Right cardiac atrium (tissue), 5 donors: ENCODE measurements at regions not wholly inside any gene's neighbourhood (a gene's known extent, or its start where the extent isn't known, plus 50 kb on each side); places are given as distances from the start of the nearest gene placed in this dataset.

ENCODE experiments used
- ATAC-seq, 2 donors: fragments of 200-7000 bp; cut with Tn5 transposase; one replicate each; pipeline versions ENCODE4 v1.8.0 to v1.9.1; 2020; ENCODE audit warnings: moderate library complexity in 2 of 2, mild to moderate bottlenecking in 1 of 2
- DNase-seq, 3 donors: peaks; one replicate each; pipeline ENCODE4 v3.0.0-alpha.2; 2020
- H3K27ac ChIP-seq: one replicate; pipeline ENCODE4 v1.5.1; 2013; ENCODE audit warnings: mild to moderate bottlenecking, low read length, control low read depth, moderate library complexity
- H3K27me3 ChIP-seq: one replicate; pipeline ENCODE4 v1.6.1; 2013; ENCODE audit not compliant: control insufficient read depth, insufficient read depth
- H3K4me1 ChIP-seq: one replicate; pipeline ENCODE4 v1.6.1; 2013; ENCODE audit warnings: low read length; ENCODE audit not compliant: control insufficient read depth, insufficient read depth
- H3K4me3 ChIP-seq: one replicate; pipeline ENCODE4 v1.5.1; 2013; ENCODE audit warnings: low read length, control low read depth
- H3K9me3 ChIP-seq: one replicate; pipeline ENCODE4 v1.6.1; 2013; ENCODE audit warnings: low read length; ENCODE audit not compliant: control insufficient read depth
- WGBS: extraction: QIAGEN DNeasy Blood & Tissue Kit; methylation state at CpG from one replicate; pipeline ENCODE4 v1.1.7; 2013; 5-methylcytosine and 5-hydroxymethylcytosine counted together
- intact Hi-C, 4 donors: fragments of 100-400 bp; cut with DNase I; formaldehyde crosslinking; loops; one replicate each; pipeline versions ENCODE4 v1.11.0 to v1.14.0; 2022 to 2023
- donor health status: healthy with polysubstance abuse.
- donor health status: DM: no; HTN: yes; CAD: no.
- donor health status: DM: no; HTN: no; CAD: no.
- donor health status: DM: no; HTN: yes; CAD: no; lungs with severe emphysema.
- donor health status: DM: yes; HTN: yes; CAD: no.

DNA sequence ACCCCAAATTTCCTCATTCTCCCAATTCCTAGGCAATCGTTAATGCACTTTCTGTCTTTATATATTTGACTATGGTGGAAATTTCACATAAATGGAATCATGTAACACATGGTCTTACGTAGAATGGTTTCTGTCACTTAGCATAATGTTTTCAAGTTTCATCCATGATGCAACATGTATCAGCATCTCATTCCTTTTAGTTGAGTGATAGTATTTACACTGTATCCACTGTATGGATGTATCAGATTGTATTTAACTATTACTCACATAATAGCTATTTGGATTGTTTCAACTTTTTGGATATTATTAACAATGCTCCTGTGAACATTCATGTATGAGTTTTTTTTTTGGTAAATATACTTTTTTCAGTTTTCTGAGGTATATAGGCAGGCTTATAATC lies 982.3 kb upstream of the DDX18 start:
- no peaks in the 10 kb centered on the region for H3K27me3 ChIP-seq
- ATAC-seq (no peak), DNase-seq (no peak)
- H3K4me3 ChIP-seq, result no peak overlapping the region
- intact Hi-C loops, result no loop called here
- H3K4me1 ChIP-seq, result no peaks in the 10 kb centered on the region
- H3K27ac ChIP-seq, result no peak overlapping the region
- 83% methylated on average over 2 of the region's 2 CpGs for WGBS
- H3K9me3 ChIP-seq, result no peaks in the 10 kb centered on the region

DNA sequence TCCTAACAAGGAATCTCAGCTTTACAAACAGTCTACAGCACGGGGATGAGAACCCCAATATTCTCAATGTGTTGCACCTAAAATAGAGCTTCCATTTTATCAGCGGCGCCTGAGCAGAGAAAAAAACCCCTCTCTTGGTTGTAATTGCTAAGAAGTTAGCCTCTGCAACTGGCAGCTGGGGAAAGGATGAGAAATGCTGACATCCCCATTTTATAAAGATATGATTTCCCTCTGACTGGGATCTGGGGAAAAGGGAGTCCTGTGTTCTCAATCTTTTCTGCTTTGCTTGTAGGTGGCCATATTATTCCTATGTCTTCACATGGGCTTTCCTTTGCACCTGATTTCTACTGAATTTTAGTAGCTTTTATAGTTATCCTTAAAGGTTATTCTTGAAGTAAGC lies 981.4 kb upstream of the DDX18 start:
- Histone ChIP-seq H3K4me1 (no peaks in the 10 kb centered on the region), H3K27ac (no peak overlapping the region), H3K4me3 (no peak overlapping the region), H3K27me3 (no peaks in the 10 kb centered on the region), H3K9me3 (no peaks in the 10 kb centered on the region)
- intact Hi-C loops, result no loop called here
- DNase-seq (no peak), ATAC-seq (no peak)
- WGBS, result 88% methylated on average over 3 of the region's 3 CpGs

DNA sequence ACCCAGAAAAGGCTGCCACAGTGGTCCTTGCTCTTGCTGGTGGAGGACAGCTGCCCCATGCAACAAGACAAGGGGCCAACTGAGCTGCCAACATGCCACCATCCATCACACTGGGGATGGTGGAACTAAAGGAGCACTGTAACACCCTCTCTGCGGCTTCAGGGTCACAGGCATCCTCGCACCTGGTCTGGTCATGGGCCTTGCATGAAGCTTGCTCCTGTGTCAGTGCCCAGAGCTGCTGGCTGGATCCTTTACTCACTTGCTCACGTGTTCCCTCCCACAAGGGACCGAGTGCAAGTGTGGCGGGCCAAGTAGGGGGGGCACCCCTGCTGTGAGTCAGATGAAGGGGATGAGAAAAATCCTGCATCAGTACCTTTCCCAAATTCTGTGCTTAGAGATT lies 972.3 kb upstream of the DDX18 start:
- WGBS, result 83% methylated on average over 5 of the region's 5 CpGs
- no peaks in the 10 kb centered on the region for H3K27me3 ChIP-seq
- DNase-seq, result no peak

DNA sequence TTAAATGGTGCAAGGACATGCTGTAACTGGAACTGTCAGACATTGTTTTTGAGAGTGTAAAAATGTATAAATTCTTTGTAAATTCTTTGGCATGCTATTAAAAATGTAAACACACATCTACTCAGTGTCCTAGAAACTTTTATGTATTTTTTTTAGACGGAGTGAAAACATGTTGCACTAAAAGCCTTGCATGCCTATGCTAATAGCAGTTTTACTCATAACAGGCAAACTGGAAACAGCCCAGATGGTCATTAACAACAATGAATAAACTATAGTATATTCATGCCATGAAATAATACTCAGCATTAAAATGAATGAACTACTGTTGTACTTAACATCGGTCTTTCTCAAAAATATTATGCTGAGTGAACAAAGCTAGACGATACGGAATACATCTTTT lies 954.8 kb upstream of the DDX18 start:
- WGBS, result 76% methylated on average over 4 of the region's 4 CpGs
- Histone ChIP-seq H3K27me3 (no peaks in the 10 kb centered on the region), H3K9me3 (no peaks in the 10 kb centered on the region), H3K4me3 (no peak overlapping the region), H3K4me1 (no peaks in the 10 kb centered on the region), H3K27ac (no peak overlapping the region)
- DNase-seq, result no peak
- intact Hi-C loops, result no loop called here
- no peak for ATAC-seq

More for the DNA sequence above, 972.3 kb upstream of the DDX18 start:
- no peak overlapping the region for H3K27ac ChIP-seq
- ATAC-seq, result no peak
- no peak overlapping the region for H3K4me3 ChIP-seq
- intact Hi-C loops, result no loop called here
- H3K4me1 ChIP-seq, result no peaks in the 10 kb centered on the region
- no peaks in the 10 kb centered on the region for H3K9me3 ChIP-seq

DNA sequence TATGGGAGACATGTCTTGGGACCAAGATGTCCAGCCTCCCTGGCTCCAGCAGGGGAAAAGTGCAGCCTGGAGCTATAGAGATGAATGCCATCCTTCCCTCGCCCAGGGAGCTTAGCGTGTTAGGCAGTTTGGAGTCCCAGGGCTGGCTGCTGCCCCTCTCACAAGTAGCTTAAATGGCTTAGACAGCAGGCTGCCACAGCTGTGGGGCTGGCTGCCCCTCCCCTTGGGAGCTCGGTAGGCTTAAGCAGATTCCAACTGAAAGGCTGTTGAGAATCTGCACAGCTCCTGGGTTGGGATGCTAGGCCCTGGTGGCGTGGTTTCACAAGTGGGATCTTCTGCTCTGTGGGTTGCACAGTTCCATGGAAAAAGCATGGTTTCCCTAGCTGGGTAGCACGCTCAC lies 940.5 kb upstream of the DDX18 start:
- no peaks in the 10 kb centered on the region for H3K9me3 ChIP-seq
- no peak overlapping the region for H3K4me3 ChIP-seq
- DNase-seq, result no peak
- intact Hi-C loops, result no loop called here
- H3K27me3 ChIP-seq, result no peaks in the 10 kb centered on the region
- ATAC-seq, result no peak
- H3K4me1 ChIP-seq, result no peaks in the 10 kb centered on the region
- WGBS, result 68% methylated on average over 5 of the region's 5 CpGs
- H3K27ac ChIP-seq, result no peak overlapping the region

DNA sequence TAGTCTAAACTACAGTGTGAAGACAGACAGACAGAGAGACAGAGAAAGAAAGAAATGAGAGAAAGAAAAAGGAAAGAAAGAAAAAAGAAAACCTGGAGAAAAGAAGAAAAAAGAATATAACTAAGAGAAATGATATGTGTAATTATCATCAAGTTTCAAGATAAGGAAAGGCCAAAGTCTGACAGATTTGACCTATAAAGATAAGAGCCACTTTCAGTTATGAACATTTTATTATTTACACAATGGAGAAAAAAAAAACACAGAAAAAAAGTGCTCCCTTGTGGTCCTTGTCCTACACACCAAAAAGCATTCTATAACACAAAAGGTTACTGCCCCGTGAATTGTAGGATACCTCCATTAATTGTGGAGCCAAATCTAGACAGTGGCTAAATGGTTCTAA lies 937.2 kb upstream of the DDX18 start:
- H3K9me3 ChIP-seq, result no peaks in the 10 kb centered on the region
- 84% methylated on average over 1 of the region's 1 CpG for whole genome bisulfite sequencing
- no peak for ATAC-seq
- no peak for DNase-seq
- H3K4me1 ChIP-seq, result no peaks in the 10 kb centered on the region
- H3K27ac ChIP-seq, result no peak overlapping the region
- intact Hi-C loops, result no loop called here
- H3K27me3 ChIP-seq, result no peaks in the 10 kb centered on the region
- H3K4me3 ChIP-seq, result no peak overlapping the region

DNA sequence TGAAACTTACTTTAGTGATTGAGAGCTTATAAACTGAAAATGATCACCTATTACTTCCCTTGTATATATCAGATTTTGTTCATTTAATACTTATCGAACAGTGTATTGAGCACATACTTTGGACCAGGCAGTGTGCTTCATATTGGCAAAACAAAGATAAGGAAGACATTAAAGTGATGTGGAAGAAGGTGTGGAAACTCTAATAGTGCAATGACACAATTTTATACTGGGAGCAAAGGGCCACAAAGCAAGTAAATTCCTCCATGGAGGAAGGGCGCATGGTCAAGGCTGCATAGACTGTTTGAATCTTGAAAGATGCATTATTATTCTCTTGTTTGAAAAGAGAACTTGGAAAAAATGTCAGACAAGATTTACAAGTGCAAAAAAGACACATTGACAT lies 936.5 kb upstream of the DDX18 start:
- DNase-seq, result no peak
- 88% methylated on average over 2 of the region's 2 CpGs for WGBS
- H3K27me3 ChIP-seq, result no peaks in the 10 kb centered on the region
- H3K4me1 ChIP-seq, result no peaks in the 10 kb centered on the region
- ATAC-seq, result no peak
- H3K4me3 ChIP-seq, result no peak overlapping the region
- H3K9me3 ChIP-seq, result no peaks in the 10 kb centered on the region
- intact Hi-C loops, result no loop called here
- no peak overlapping the region for H3K27ac ChIP-seq

DNA sequence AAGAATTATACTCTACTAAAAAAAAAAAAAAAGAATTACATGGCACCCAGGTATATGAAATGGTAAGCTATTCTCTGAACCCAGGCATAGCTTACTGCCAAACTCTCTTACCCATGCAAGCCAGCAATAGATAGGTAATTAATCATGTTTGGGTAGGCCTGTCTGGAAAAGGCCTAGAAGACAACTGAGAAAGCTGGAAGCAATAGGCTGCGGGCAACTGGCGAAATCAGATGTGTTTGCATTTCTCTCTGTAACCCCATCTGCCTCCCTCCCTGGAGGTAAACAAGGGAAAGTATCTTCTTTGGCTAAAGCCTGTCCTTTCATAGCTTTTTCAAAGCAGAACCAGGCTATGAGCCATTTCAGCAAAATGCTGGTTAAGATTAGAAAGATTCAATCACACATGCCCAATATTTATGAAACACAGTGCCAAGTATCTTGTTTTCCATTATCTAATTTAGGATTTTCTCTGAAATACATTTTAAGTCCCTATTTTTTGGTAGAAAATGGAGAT lies 934.8 kb upstream of the DDX18 start:
- no peak for ATAC-seq
- intact Hi-C loops, result no loop called here
- WGBS, result 74% methylated on average over 2 of the region's 2 CpGs
- no peaks in the 10 kb centered on the region for H3K4me1 ChIP-seq
- no peak overlapping the region for H3K27ac ChIP-seq
- H3K9me3 ChIP-seq, result no peaks in the 10 kb centered on the region
- no peak overlapping the region for H3K4me3 ChIP-seq
- no peak for DNase-seq
- no peaks in the 10 kb centered on the region for H3K27me3 ChIP-seq

DNA sequence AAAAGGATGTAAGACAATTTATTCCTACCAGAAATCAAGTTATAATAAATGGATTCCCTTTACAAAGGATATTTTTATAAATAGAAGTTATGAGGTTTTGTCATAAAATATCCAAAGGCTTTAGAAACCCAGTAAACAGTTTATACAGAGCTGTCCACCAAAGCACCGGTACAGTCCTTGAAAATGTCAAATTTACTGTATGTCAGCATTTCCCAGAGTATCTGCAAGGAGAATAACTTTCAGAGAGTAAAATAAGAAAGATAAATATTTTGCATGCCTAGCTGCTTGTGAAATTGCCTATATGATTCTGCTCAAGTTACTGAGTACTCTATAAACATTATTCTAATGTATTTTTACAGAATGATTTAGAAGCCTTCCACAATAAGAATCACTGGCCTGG lies 923.3 kb upstream of the DDX18 start:
- WGBS, result 79% methylated on average over 1 of the region's 1 CpG
- intact Hi-C loops, result no loop called here
- no peaks in the 10 kb centered on the region for H3K9me3 ChIP-seq

DNA sequence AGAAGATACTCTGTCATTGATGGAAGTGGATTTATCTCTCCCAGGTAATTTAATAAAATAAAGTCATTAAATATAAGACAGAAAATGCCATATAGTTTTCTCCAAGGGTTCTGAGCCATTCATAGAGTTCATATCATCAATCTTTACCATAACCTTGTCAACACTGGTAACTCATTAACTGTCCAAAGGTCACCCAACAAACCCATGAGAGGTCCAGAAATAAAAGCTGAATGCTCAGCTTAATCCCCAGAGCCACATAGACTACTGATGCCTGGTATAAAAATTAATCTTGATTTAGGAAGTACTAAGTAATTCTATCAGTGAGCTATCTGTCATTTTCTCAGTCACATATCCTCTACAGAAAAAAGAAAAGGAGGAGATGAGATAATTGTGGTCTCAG lies 903.0 kb upstream of the DDX18 start:
- no peak overlapping the region for H3K4me3 ChIP-seq
- intact Hi-C loops, result no loop called here
- DNase-seq (no peak), ATAC-seq (no peak)
- no peaks in the 10 kb centered on the region for H3K27me3 ChIP-seq
- H3K9me3 ChIP-seq, result no peaks in the 10 kb centered on the region
- no peak overlapping the region for H3K27ac ChIP-seq
- no peaks in the 10 kb centered on the region for H3K4me1 ChIP-seq

More for the DNA sequence above, 923.3 kb upstream of the DDX18 start:
- no peaks in the 10 kb centered on the region for H3K4me1 ChIP-seq
- no peak overlapping the region for H3K27ac ChIP-seq
- H3K27me3 ChIP-seq, result no peaks in the 10 kb centered on the region
- ATAC-seq (no peak), DNase-seq (no peak)
- H3K4me3 ChIP-seq, result no peak overlapping the region

DNA sequence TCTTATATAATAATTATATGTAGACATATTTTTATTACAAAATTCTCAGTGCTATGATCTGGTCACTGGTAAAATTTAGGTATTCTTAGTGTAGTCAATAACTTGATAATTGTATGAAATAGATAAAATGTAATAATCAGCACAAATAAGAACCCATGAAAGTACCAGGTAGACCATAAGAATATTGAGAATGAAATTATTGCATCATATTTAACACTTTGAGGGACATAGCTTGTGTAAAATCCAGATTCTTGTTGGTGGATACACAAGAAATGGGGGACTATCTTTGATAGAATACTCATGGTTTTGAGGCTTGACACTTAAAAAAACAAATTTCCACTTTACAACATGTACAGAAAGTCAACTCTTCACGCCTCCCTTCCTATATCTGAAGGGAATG lies 898.8 kb upstream of the DDX18 start:
- DNase-seq (no peak), ATAC-seq (no peak)
- Histone ChIP-seq H3K4me3 (no peak overlapping the region), H3K9me3 (no peaks in the 10 kb centered on the region), H3K27ac (no peak overlapping the region), H3K27me3 (no peaks in the 10 kb centered on the region), H3K4me1 (no peaks in the 10 kb centered on the region)
- intact Hi-C loops, result no loop called here
- WGBS, result 75% methylated on average over 1 of the region's 1 CpG

DNA sequence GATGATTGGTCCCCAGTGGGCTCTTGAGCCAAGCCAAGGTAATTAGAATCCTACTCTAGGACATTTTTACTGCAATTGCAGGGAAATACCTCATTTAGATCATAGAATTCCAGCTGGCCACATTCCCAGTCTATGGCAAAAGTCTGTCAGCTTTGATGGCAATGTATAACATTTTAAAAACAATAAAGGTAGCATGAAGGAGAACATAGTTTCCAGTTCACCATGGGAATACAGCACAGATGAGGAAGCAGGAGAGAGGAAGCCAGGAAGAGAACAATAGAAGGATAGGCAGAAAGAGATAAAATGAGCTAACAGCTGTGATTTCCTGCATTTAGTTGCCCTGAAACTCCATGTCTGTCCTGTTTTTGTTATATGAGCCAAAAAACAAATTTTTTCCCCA lies 897.3 kb upstream of the DDX18 start:
- no peaks in the 10 kb centered on the region for H3K27me3 ChIP-seq
- H3K4me3 ChIP-seq, result no peak overlapping the region
- DNase-seq (no peak), ATAC-seq (no peak)
- no peak overlapping the region for H3K27ac ChIP-seq
- intact Hi-C loops, result no loop called here
- no peaks in the 10 kb centered on the region for H3K9me3 ChIP-seq
- H3K4me1 ChIP-seq, result no peaks in the 10 kb centered on the region
